PC-9 (cell line): ENCODE measurements at regions not wholly inside any gene's neighbourhood (a gene's known extent, or its start where the extent isn't known, plus 50 kb on each side); places are given as distances from the start of the nearest gene placed in this dataset.

ENCODE experiments used
- EZH2 ChIP-seq: fragments of 200-600 bp; sonication (generic); IDR thresholded peaks from 2 replicates; pipeline ENCODE4 v1.8.0; 2017; ENCODE audit warnings: antibody characterized with exemption, low read depth
- TF ChIP-seq, protein P1 (sequence below): fragments of 200-600 bp; sonication (generic); conservative IDR thresholded peaks from 2 replicates; pipeline ENCODE4 v1.6.1; 2017; ENCODE audit warnings: mixed run types, antibody characterized with exemption, mild to moderate bottlenecking, moderate library complexity

DNA sequence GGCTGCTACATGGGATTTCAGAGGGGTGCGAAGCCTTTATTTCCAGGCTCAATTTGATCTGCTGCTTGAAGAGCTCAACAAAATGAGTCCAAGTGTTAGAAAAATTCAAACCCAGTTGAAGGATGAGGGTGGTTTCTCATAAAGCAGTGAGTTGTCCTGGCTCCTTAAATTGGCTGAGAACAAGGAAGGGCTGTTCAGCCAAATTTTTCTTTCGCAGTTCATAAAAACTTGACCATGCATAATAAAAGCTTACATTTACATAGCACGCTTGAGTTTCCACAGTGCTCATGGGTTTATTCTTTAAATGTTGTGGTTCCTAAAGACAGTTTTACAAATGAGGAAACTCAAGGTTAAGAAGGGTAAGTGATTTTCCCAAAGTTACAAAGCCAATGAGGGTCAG lies 174.4 kb upstream of the FOXA2 start:
- TF ChIP-seq, protein P1, sequence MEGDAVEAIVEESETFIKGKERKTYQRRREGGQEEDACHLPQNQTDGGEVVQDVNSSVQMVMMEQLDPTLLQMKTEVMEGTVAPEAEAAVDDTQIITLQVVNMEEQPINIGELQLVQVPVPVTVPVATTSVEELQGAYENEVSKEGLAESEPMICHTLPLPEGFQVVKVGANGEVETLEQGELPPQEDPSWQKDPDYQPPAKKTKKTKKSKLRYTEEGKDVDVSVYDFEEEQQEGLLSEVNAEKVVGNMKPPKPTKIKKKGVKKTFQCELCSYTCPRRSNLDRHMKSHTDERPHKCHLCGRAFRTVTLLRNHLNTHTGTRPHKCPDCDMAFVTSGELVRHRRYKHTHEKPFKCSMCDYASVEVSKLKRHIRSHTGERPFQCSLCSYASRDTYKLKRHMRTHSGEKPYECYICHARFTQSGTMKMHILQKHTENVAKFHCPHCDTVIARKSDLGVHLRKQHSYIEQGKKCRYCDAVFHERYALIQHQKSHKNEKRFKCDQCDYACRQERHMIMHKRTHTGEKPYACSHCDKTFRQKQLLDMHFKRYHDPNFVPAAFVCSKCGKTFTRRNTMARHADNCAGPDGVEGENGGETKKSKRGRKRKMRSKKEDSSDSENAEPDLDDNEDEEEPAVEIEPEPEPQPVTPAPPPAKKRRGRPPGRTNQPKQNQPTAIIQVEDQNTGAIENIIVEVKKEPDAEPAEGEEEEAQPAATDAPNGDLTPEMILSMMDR = no peak
- no peak for TF ChIP-seq EZH2
